ENCODE measurements at regions not wholly inside any gene's neighbourhood (a gene's known extent, or its start where the extent isn't known, plus 50 kb on each side); places are given as distances from the start of the nearest gene placed in this dataset.

DNA sequence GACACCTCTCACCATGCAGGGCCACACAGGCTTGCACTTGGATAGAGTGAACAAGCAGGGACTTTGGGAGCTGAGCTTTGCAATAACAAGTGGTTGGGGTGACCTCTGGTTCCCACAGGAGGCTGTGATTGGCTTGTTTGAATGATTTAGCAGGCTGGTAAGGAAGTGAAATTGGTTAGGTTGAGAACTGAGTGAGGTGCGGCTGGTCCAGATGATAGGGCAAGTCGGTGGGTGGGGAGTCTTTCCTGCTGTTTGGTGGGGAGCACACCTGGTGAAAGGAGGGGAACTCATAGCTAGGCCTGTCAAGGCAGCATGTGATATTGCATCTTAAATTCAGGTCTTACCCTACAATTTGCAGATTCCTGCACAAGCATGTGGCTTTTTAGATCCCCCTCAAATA, 794.6 kb upstream of the ZNF608 start:
- no peak for DNase-seq

- DNase-seq, result peak; percentile 75
Observed at GRCh38 chr5:125549322-125549911, 803.0 kb upstream of the ZNF608 start.

- DNase-seq, result peak; percentile 91
Observed at GRCh38 chr5:125550274-125550673, 803.8 kb upstream of the ZNF608 start.

DNA sequence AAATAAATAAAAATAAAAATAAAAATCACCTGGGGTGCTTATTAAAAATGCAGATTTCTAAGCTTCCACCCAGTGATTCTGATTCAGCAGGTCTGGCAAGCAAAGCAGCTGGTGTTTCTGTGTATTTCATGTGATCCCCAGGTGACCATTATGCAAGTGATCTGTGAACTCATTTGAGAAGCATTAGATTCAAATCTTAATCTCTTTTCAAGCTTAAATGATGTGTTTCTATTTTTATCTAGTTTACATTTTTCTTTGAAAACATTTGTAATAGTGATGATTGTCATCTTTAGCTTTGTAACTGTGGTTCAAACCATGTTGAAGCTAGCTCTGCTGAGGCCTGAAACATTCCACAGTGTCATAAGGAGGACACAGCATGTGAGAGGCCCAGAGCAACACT, 804.8 kb upstream of the ZNF608 start:
- no peak for DNase-seq

- no peak for DNase-seq
Observed at GRCh38 chr5:125551797-125552196, 805.4 kb upstream of the ZNF608 start.

GRCh38 chr5:125552486-125552885, 806.0 kb upstream of the ZNF608 start:
- DNase-seq, result no peak

DNA sequence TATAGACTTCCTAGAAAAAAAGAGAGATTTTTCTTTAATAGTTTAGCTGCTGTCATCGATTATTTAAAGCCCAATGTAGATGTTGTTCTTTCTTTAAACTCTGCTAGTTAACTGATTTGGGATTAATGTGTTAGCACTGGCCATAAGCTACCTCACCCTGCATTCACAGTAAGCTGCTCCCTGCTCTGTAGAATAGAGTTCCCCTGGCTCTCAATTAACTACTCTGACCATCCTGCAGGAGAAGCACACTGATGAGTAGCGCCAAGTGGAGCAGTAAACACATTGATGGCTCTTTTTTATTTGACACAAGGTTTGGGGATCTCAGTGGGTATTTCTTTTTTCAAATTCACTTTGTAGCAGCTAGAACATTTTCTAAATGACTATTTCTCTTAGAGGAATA, 807.9 kb upstream of the ZNF608 start:
- DNase-seq, result no peak

DNA sequence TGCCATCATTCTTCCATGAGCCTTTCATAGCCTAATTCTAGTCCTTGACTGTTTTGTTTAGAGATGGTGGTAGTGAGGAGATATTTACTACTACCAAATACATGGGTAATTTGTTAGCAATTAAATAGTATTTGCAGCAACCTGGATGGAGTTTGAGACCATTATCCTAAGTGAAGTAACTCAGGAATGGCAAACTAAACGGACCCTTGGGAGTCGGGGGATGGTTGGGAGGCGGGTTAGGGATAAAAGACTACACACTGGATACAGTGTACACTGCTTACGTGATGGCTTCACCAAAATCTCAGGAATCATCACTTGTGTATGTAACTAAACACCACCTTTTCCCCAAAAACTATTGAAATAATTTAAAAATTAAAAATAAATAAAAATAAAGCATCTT, 809.2 kb upstream of the ZNF608 start:
- no peak for DNase-seq

DNA sequence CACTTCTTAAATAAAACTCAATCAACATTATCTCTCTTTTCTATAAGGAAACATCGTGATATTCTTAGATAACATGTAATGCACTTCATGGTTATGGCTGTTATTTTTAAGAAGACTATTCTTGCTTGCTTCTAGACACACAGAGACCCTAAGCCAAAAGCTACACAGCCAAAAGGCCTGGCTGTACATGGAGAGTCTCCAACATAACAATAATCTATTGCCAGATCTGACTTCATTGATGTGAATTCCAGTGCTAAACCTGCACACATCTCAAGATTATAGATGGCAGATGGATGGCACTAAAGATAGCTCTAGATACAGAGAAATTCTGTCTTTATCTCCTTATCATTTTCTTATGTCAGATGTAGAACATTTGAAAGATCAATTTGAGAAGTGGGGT, 811.6 kb upstream of the ZNF608 start:
- no peak for DNase-seq

DNA sequence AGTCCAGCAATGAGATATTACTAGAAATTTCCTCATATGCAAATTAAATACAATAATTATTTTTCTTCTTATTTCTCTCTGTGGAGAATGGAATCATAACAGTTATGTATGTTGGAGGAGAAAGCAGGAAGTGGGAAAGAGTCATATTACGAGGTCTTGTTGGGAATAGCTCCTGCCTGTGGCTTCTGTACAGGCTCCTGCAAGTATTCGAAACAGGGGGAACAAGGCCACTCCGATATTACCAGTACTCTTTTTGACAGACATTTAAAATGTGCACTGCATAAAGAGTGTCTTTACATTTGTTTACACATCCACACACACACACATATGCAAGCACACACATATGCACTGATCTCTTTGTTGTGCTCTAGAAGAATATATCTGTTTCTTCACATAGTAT, 812.0 kb upstream of the ZNF608 start:
- DNase-seq, result no peak

DNA sequence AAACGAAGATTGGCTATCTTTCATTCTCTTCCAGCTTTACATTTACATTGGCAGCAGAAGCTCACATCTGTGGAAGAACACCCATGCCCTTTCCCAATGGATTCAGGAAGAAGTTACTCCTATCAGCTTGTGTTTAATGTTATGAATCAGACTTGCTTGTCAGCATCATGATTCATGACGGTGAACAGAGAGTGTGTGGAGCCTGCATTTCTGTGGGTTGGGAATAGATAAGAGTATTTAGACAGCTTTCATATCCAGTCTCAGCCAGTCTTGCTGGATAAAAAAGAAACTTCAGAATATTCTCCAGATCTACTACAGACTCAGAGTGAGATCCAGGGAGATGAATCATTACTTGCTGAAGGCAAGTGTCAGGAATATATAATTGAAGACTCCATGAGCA, 812.9 kb upstream of the ZNF608 start:
- DNase-seq, result no peak

- DNase-seq, result no peak
Observed at GRCh38 chr5:125560476-125561225, 814.2 kb upstream of the ZNF608 start.

DNA sequence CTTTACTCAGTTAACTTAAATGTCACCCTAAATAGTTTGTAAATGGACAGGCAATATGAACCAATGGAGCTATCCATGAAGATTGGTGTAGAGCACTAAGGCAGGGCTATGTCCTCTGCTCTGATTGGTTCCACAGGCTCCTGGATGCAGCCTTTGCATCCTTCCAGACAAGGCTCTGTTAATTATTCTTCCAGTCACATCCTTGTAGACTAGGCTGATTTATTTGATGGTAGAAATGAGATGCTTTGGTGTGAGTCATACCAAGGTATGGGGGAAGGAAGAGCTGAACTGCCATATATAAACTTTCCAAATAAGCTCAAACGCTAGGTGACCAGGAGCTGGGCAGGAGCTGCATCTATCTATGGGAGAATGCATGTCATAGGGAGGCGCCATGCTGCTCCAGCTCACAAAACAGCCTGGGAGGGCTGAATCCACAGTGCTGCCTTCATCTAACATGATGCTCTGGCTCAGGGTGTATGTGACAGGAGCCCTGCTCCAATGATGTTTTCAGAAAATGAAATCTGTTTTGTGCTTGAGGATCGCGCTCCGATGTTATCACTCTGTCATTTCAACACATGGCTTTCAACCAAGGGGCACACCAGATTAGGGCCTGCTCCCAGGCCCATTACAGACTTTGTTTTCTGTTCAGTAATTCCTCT, 818.0 kb upstream of the ZNF608 start:
- no peak for DNase-seq

DNA sequence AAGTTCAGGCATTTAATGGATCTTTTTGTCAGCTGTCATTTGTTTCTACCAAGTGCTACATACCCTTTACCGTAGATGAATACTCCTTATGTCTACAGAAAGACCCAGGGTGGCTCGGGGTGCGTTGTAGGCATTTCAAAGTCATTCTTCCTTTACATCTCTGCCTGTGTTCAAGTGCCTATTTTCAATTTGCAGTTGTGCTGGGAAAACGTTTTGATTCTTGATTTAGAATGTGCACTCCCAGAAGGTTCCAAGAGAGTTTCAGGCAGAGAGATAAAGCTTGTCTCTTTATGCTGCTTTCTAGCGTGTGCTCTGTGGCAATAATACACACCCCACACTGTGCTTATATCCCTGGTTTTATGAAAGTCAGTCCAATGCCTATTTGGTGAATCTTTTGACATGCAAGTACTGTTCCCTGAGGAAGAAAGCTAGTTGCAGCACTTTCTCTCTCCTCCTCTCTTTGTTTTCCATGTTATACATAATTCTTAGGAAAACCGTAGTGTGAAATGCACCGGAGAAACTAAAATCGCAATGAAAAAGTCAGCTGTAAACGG, 828.1 kb upstream of the ZNF608 start:
- no peak for DNase-seq

GRCh38 chr5:125575171-125575890, 828.9 kb upstream of the ZNF608 start:
- no peak for DNase-seq

GRCh38 chr5:125575891-125576505, 829.6 kb upstream of the ZNF608 start:
- DNase-seq, result peak; percentile 84

- no peak for DNase-seq
Observed at GRCh38 chr5:125576822-125577221, 830.4 kb upstream of the ZNF608 start.

DNA sequence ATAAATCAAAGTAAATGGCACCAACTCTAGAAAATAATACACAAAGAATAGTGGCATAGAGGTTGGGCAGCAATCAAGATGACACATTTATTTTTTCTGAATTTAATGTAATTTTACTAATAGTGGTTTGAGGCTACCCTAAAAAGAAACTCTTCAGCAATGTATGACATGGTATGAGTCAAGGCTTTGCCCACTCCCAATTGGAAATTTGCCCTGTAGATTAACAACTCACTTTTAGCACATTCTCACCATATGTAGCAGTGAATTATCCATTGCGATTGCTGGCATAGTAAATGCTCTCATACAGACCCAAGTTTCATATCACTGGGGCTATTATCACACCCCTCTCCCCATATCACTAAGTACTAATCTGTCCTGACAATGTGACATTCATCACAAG, 832.1 kb upstream of the ZNF608 start:
- no peak for DNase-seq

GRCh38 chr5:125579182-125579581, 832.7 kb upstream of the ZNF608 start:
- no peak for DNase-seq

DNA sequence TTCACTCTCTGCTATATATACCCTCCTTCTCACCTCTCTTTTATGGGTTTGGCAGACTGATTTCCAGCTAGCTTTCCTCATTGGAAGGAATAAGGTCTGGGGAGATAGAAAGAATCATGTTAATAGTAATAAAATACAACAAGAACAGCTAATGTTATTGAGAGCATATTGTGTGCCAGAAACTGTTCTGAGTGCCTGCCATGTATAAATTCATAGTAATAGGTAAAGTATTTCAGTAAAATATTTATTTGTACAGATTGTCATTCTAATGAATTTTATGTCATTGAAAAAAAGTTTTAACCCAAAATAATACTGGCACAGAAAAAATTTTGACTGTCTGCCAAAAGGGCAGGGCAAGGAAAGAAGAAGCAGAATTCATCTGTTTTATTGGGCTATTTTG, 834.9 kb upstream of the ZNF608 start:
- DNase-seq, result no peak

- DNase-seq, result peak; percentile 13
Observed at GRCh38 chr5:125582352-125582751, 835.9 kb upstream of the ZNF608 start.

DNA sequence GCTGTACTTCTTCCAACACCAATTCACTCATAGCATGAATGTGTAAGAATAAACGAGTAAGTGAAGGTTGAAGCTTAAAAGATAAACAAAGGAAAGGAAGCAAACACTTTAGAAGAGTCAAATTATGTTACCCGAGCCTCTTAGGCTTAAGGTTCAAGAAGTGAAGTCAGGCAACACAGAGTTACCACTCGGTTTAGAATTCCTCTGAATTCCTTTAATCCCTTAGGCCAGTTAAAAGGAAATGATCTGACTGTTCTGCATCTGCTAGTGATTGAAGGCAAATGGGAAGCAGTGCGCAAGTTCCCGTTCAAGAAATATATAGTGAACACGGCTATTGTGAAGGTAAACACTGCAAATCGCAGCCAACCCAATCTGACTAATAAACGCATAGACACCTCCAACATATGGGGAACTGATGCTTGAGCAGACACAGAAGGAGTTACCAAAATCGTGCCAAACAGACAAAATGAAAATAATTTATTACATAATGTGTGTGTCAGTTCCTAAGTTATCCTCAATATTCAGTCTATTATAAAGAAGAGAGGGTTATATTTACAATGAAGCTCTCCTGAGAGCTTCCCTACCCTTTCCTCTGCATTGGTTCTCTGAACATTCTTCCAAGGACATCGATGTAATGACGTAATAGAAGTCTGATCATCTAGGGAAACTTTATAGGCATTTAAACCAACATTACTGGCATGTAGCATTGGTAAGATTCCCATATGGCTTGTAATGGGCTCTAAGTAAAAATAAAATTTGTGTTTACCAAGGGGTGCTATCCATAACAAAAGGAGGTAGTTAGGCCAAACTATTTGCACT, 837.1 kb upstream of the ZNF608 start:
- DNase-seq, result peak; percentile 66

All from eye (tissue), 1 donor.